HCT116 (cell line): ENCODE measurements at regions not wholly inside any gene's neighbourhood (a gene's known extent, or its start where the extent isn't known, plus 50 kb on each side); places are given as distances from the start of the nearest gene placed in this dataset.

ENCODE experiments used
- ATAC-seq: fragments of 200-7000 bp; cut with Tn5 transposase; 2 replicates; pipeline ENCODE4 v1.9.1; 2020; ENCODE audit warnings: mild to moderate bottlenecking, moderate library complexity
- BruUV-seq: library from RNA; stranded (reverse); fragments of 400-500 nt; replicated peaks from 2 replicates; lab custom pipeline; 2021; lab: Mats Ljungman, UMichigan
- CTCF ChIA-PET: fragments of 300-600 bp; sonication (Branson Sonifier 250); formaldehyde crosslinking; loops from one replicate; lab custom pipeline; 2021; ENCODE audit warnings: antibody characterized with exemption; lab: Charles Lee
- POLR2A ChIA-PET: fragments of 300-600, 350-600 bp; sonication (Branson Sonifier 250); formaldehyde crosslinking; loops from one replicate; lab custom pipeline; 2021; ENCODE audit warnings: antibody characterized with exemption; lab: Charles Lee
- RAD21 ChIA-PET, 2 experiments: fragments of 300-600 bp; sonication (Branson Sonifier 250); formaldehyde crosslinking; loops; one replicate each; lab custom pipeline; 2023; ENCODE audit warnings: low total read pairs in 2 of 2; ENCODE audit not compliant: uncharacterized antibody in 2 of 2, unreplicated experiment in 2 of 2, low non-redundant PET in 1 of 2; lab: Charles Lee
- DNase-seq: peaks from one replicate; pipeline ENCODE4 v3.0.0-alpha.2; 2010; ENCODE audit warnings: low read depth, low spot score
- H2AFZ ChIP-seq: fragments of 200-600 bp; shearing (Covaris generic), sonication (generic); 2 replicates; pipeline ENCODE4 v1.6.1; 2017; ENCODE audit warnings: low read depth, mixed run types, mixed read lengths, antibody characterized with exemption, low read length; ENCODE audit not compliant: poor library complexity, severe bottlenecking
- H3K27ac ChIP-seq: 2 replicates; pipeline ENCODE4 v1.5.1; 2012; ENCODE audit warnings: low read depth, low read length
- H3K27me3 ChIP-seq: fragments of 200-600 bp; sonication (generic); 2 replicates; pipeline ENCODE4 v1.6.1; 2016; ENCODE audit warnings: mixed run types, low read length, mixed read lengths; ENCODE audit not compliant: insufficient read depth
- H3K36me3 ChIP-seq, 2 experiments: fragments of 200-500 bp in 1 of 2; fragments of 200-600 bp in 1 of 2; sonication (Bioruptor generic) in 1 of 2; sonication (generic) in 1 of 2; 2 replicates each; pipeline versions ENCODE4 v1.5.1 to v1.6.1; 2014 to 2016; ENCODE audit warnings: low read length in 2 of 2, inconsistent platforms in 1 of 2, mixed read lengths in 1 of 2, mixed run types in 1 of 2; ENCODE audit not compliant: insufficient read depth in 2 of 2, control insufficient read depth in 1 of 2
- H3K4me1 ChIP-seq, 2 experiments: fragments of 200-600 bp in 1 of 2; sonication (generic) in 1 of 2; 2 replicates each; pipeline versions ENCODE4 v1.5.1 to v1.6.1; 2012 to 2017; ENCODE audit warnings: low read length in 2 of 2, inconsistent platforms in 1 of 2, mild to moderate bottlenecking in 1 of 2, mixed read lengths in 1 of 2, mixed run types in 1 of 2, moderate library complexity in 1 of 2; ENCODE audit not compliant: insufficient read depth in 2 of 2, control insufficient read depth in 1 of 2
- H3K4me2 ChIP-seq: fragments of 200-600 bp; sonication (generic); 2 replicates; pipeline ENCODE4 v1.6.1; 2017; ENCODE audit warnings: mixed run types, low read length, mixed read lengths
- H3K4me3 ChIP-seq, 2 experiments: fragments of 200-600 bp in 1 of 2; sonication (generic) in 1 of 2; replicated peaks in 1 of 2; 2 replicates each; pipeline ENCODE4 v1.5.1; 2011 to 2016; ENCODE audit warnings: low read length in 2 of 2, control low read depth in 1 of 2, low read depth in 1 of 2, mild to moderate bottlenecking in 1 of 2, mixed read lengths in 1 of 2, mixed run types in 1 of 2
- H3K79me2 ChIP-seq: fragments of 200-600 bp; sonication (generic); 2 replicates; pipeline ENCODE4 v1.6.1; 2017; ENCODE audit warnings: mild to moderate bottlenecking, mixed run types, low read length, moderate library complexity, mixed read lengths; ENCODE audit not compliant: insufficient read depth
- H3K9ac ChIP-seq: fragments of 200-600 bp; sonication (generic); 2 replicates; pipeline ENCODE4 v1.6.1; 2016; ENCODE audit warnings: low read length, mixed read lengths
- H3K9me2 ChIP-seq: fragments of 200-600 bp; sonication (generic), shearing (Covaris generic); 2 replicates; pipeline ENCODE4 v1.6.1; 2017; ENCODE audit warnings: mixed run types, mild to moderate bottlenecking, moderate library complexity; ENCODE audit not compliant: insufficient read depth
- H3K9me3 ChIP-seq, 2 experiments: fragments of 200-500 bp in 1 of 2; fragments of 200-600 bp in 1 of 2; sonication (Bioruptor generic) in 1 of 2; sonication (generic) in 1 of 2; 2 replicates each; pipeline ENCODE4 v1.6.1; 2014 to 2017; ENCODE audit warnings: low read length in 2 of 2, mixed read lengths in 2 of 2, inconsistent platforms in 1 of 2, low read depth in 1 of 2, mild to moderate bottlenecking in 1 of 2, mixed run types in 1 of 2, moderate library complexity in 1 of 2; ENCODE audit not compliant: control insufficient read depth in 1 of 2, insufficient read depth in 1 of 2
- H4K20me1 ChIP-seq: fragments of 200-600 bp; sonication (generic), shearing (Covaris generic); 2 replicates; pipeline ENCODE4 v1.6.1; 2017; ENCODE audit warnings: mixed run types, mild to moderate bottlenecking, moderate library complexity; ENCODE audit not compliant: insufficient read depth
- CBX3 ChIP-seq: IDR thresholded peaks from 2 replicates; pipeline ENCODE4 v1.6.1; 2012; ENCODE audit warnings: low read depth
- EGR1 ChIP-seq: IDR thresholded peaks from 2 replicates; pipeline ENCODE4 v1.6.1; 2012; ENCODE audit warnings: low read depth
- EZH2phosphoT487 ChIP-seq: fragments of 200-600 bp; IDR thresholded peaks from 2 replicates; pipeline ENCODE4 v1.6.1; 2018; ENCODE audit warnings: antibody characterized with exemption, borderline replicate concordance
- FOSL1 ChIP-seq: IDR thresholded peaks from 2 replicates; pipeline ENCODE4 v1.6.1; 2012; ENCODE audit warnings: low read depth
- SIN3A ChIP-seq: IDR thresholded peaks from 2 replicates; pipeline ENCODE4 v1.6.1; 2012; ENCODE audit warnings: low read depth
- SP1 ChIP-seq: IDR thresholded peaks from 2 replicates; pipeline ENCODE4 v1.6.1; 2012; ENCODE audit warnings: low read depth
- TCF7L2 ChIP-seq: IDR thresholded peaks from 2 replicates; pipeline ENCODE4 v1.7.0; 2011; ENCODE audit warnings: borderline replicate concordance, inconsistent platforms; ENCODE audit not compliant: insufficient read depth, insufficient read length; ENCODE audit errors: extremely low read depth
- ZBTB33 ChIP-seq: IDR thresholded peaks from 2 replicates; pipeline ENCODE4 v1.6.1; 2011; ENCODE audit warnings: mild to moderate bottlenecking, low read length, moderate library complexity; ENCODE audit not compliant: insufficient replicate concordance; ENCODE audit errors: extremely low read depth
- ZFX ChIP-seq: fragments of 450-650 bp; IDR thresholded peaks from 2 replicates; pipeline ENCODE4 v1.6.1; 2017
- ZNF274 ChIP-seq: fragments of 200-500 bp; sonication (Bioruptor generic); IDR thresholded peaks from 2 replicates; pipeline ENCODE4 v1.6.1; 2014; ENCODE audit warnings: mild to moderate bottlenecking, low read depth, low read length, inconsistent platforms
- intact Hi-C: fragments of 100-400 bp; cut with micrococcal nuclease; formaldehyde crosslinking; loops from 2 replicates; pipeline ENCODE4 v1.10.0; 2022

- no TSS peak for BruUV-seq
- ChIA-PET RAD21 (no interaction called here), POLR2A (interaction anchor here (0.9 kb wide), 1 partner anchor 23 kb away, joined by 3 read pairs; no protein-coding TSS in a partner anchor), CTCF (no interaction called here)
- Histone ChIP-seq H3K4me2 (peak overlapping the region; percentile 50), H3K9me2 (no peaks in the 10 kb centered on the region), H3K4me1 (peaks cover 3 to 12% of the 10 kb centered on the region in 2 experiments; a peak in 3 of 4 replicates), H3K27ac (no peak overlapping the region), H3K27me3 (no peaks in the 10 kb centered on the region), H3K4me3 (no peak overlapping the region), H4K20me1 (no peaks in the 10 kb centered on the region), H2AFZ (no peak overlapping the region), H3K9ac (no peak overlapping the region), H3K9me3 (0 out of 4 replicates have a peak, but pooled peaks cover 0 to 4% of the 10 kb centered on the region in 2 experiments), H3K36me3 (no peaks in the 10 kb centered on the region), H3K79me2 (no peaks in the 10 kb centered on the region)
- ATAC-seq (no peak), DNase-seq (no peak)
- no peak for TF ChIP-seq ZNF274
- TF ChIP-seq CBX3 = no peak
- TF ChIP-seq ZBTB33 = no peak
- no peak for TF ChIP-seq ZFX
- no peak for TF ChIP-seq SP1
- TF ChIP-seq SIN3A = no peak
- no peak for TF ChIP-seq TCF7L2
- TF ChIP-seq EZH2phosphoT487 = no peak
- intact Hi-C loops = no loop called here
Observed at GRCh38 chr13:40102360-40102727, 446.9 kb downstream of the COG6 start.

- intact Hi-C loops = no loop called here
- Histone ChIP-seq H3K36me3 (no peaks in the 10 kb centered on the region), H3K4me2 (peak overlapping the region; percentile 50), H3K9me3 (0 out of 4 replicates have a peak, but pooled peaks cover 0 to 4% of the 10 kb centered on the region in 2 experiments), H3K4me1 (peaks cover 3 to 12% of the 10 kb centered on the region in 2 experiments; a peak in 3 of 4 replicates), H2AFZ (no peak overlapping the region), H3K9ac (no peak overlapping the region), H3K79me2 (no peaks in the 10 kb centered on the region), H4K20me1 (no peaks in the 10 kb centered on the region), H3K27me3 (no peaks in the 10 kb centered on the region), H3K4me3 (no peak overlapping the region), H3K27ac (no peak overlapping the region), H3K9me2 (no peaks in the 10 kb centered on the region)
- ChIA-PET CTCF (no interaction called here), POLR2A (interaction anchor here (0.9 kb wide), 1 partner anchor 24 kb away, joined by 3 read pairs; no protein-coding TSS in a partner anchor), RAD21 (interaction anchor here in 1 of 2 experiments (0.6 kb wide), 1 partner anchor 34 kb away, joined by 3 read pairs; no protein-coding TSS in a partner anchor)
- peak; percentile 82 for TF ChIP-seq EGR1
- TF ChIP-seq SP1 = 0 out of 2 replicates have a peak, but pooled peaks have one; percentile 17
- no peak for TF ChIP-seq FOSL1
- no TSS peak for BruUV-seq
- DNase-seq (peak; percentile 51), ATAC-seq (peak; percentile 62)
Observed at GRCh38 chr13:40102854-40103253, 447.4 kb downstream of the COG6 start.
